GM23248 (cell line): ENCODE measurements at regions not wholly inside any gene's neighbourhood (a gene's known extent, or its start where the extent isn't known, plus 50 kb on each side); places are given as distances from the start of the nearest gene placed in this dataset.

Experiments used
- DNase-seq: peaks from one replicate; pipeline ENCODE4 v3.0.0-alpha.2; 2015
- H2AFZ ChIP-seq: fragments of 200-600 bp; sonication (generic); 2 replicates; pipeline ENCODE4 v1.6.1; 2016; ENCODE audit warnings: antibody characterized with exemption
- H3F3A ChIP-seq: fragments of 200-600 bp; sonication (generic); 2 replicates; pipeline ENCODE4 v1.6.1; 2016; ENCODE audit warnings: mild to moderate bottlenecking, antibody characterized with exemption, mixed run types; ENCODE audit not compliant: insufficient read depth
- H3K27ac ChIP-seq: fragments of 200-600 bp; sonication (generic); 2 replicates; pipeline ENCODE4 v1.5.1; 2016; ENCODE audit warnings: mild to moderate bottlenecking
- H3K27me3 ChIP-seq: fragments of 200-600 bp; sonication (generic); replicated peaks from 2 replicates; pipeline ENCODE4 v1.6.1; 2016; ENCODE audit warnings: mild to moderate bottlenecking; ENCODE audit not compliant: insufficient read depth
- H3K36me3 ChIP-seq: fragments of 200-600 bp; sonication (generic); 2 replicates; pipeline ENCODE4 v1.6.1; 2016; ENCODE audit warnings: low read depth, mild to moderate bottlenecking
- H3K4me1 ChIP-seq: fragments of 200-600 bp; sonication (generic); 2 replicates; pipeline ENCODE4 v1.6.1; 2016; ENCODE audit warnings: mild to moderate bottlenecking; ENCODE audit not compliant: insufficient read depth
- H3K4me2 ChIP-seq: fragments of 200-600 bp; sonication (generic); one replicate; pipeline ENCODE4 v1.6.1; 2016; ENCODE audit warnings: mild to moderate bottlenecking; ENCODE audit not compliant: unreplicated experiment
- H3K4me3 ChIP-seq: fragments of 200-600 bp; sonication (generic); 2 replicates; pipeline ENCODE4 v1.5.1; 2016; ENCODE audit warnings: mild to moderate bottlenecking
- H3K79me2 ChIP-seq: fragments of 200-600 bp; sonication (generic); 2 replicates; pipeline ENCODE4 v1.6.1; 2016; ENCODE audit warnings: mild to moderate bottlenecking; ENCODE audit not compliant: insufficient read depth
- H3K9ac ChIP-seq: fragments of 200-600 bp; sonication (generic); 2 replicates; pipeline ENCODE4 v1.6.1; 2016; ENCODE audit warnings: mild to moderate bottlenecking
- H3K9me2 ChIP-seq: fragments of 200-600 bp; sonication (generic); 2 replicates; pipeline ENCODE4 v1.6.1; 2016; ENCODE audit warnings: mixed run types, mild to moderate bottlenecking, moderate library complexity; ENCODE audit not compliant: insufficient read depth
- H3K9me3 ChIP-seq: fragments of 200-600 bp; sonication (generic); one replicate; pipeline ENCODE4 v1.6.1; 2017; ENCODE audit warnings: low read depth
- H4K20me1 ChIP-seq: fragments of 200-600 bp; sonication (generic); 2 replicates; pipeline ENCODE4 v1.6.0; 2016; ENCODE audit not compliant: insufficient read depth
- EZH2 ChIP-seq: fragments of 200-600 bp; sonication (generic); IDR thresholded peaks from 2 replicates; pipeline ENCODE4 v1.6.1; 2018; ENCODE audit warnings: antibody characterized with exemption, mild to moderate bottlenecking; ENCODE audit not compliant: insufficient read depth, poor library complexity, severe bottlenecking
- EZH2phosphoT487 ChIP-seq: fragments of 200-600 bp; sonication (generic); IDR thresholded peaks from 2 replicates; pipeline ENCODE4 v1.6.1; 2018; ENCODE audit warnings: antibody characterized with exemption, moderate library complexity, mild to moderate bottlenecking, low read depth; ENCODE audit not compliant: insufficient read depth
- WGBS, 2 experiments: methylation state at CpG; one replicate each; pipeline ENCODE4 v1.1.6; 2015 to 2017; ENCODE audit warnings: low lambda C conversion rate in 2 of 2, low coverage in 1 of 2; ENCODE audit errors: missing lambda C conversion rate in 2 of 2; 5-methylcytosine and 5-hydroxymethylcytosine counted together
- in situ Hi-C: fragments of 300-500 bp; cut with MboI; formaldehyde crosslinking; loops from 2 replicates; pipeline ENCODE4 v1.15.0; 2020

GRCh38 chr12:14262771-14263511, 102.5 kb upstream of the ATF7IP start:
- Histone ChIP-seq H3K9me2 (no peaks in the 10 kb centered on the region), H3K9ac (no peak overlapping the region), H3K4me3 (no peak overlapping the region), H3K27ac (no peak overlapping the region), H4K20me1 (no peaks in the 10 kb centered on the region), H3K9me3 (no peaks in the 10 kb centered on the region), H3K4me2 (no peak overlapping the region), H3K27me3 (no peaks in the 10 kb centered on the region), H3K36me3 (no peaks in the 10 kb centered on the region), H3K79me2 (no peaks in the 10 kb centered on the region), H2AFZ (no peak overlapping the region), H3F3A (peaks cover 32% of the 10 kb centered on the region), H3K4me1 (peaks cover 25% of the 10 kb centered on the region)
- TF ChIP-seq EZH2 (no peak), EZH2phosphoT487 (no peak)
- DNase-seq: no peak
- 88 to 90% methylated on average over 7 of the region's 7 CpGs for WGBS, 2 experiments
- in situ Hi-C loops: no loop called here

GRCh38 chr12:14263742-14264141, 101.7 kb upstream of the ATF7IP start:
- no peaks in the 10 kb centered on the region for H4K20me1 ChIP-seq
- peaks cover 24% of the 10 kb centered on the region for H3F3A ChIP-seq
- WGBS, 2 experiments: 73 to 77% methylated on average over 3 of the region's 3 CpGs
- H3K27ac ChIP-seq: no peak overlapping the region
- TF ChIP-seq EZH2phosphoT487 (no peak), EZH2 (no peak)
- no peak overlapping the region for H3K9ac ChIP-seq
- no peak overlapping the region for H3K4me2 ChIP-seq
- no peaks in the 10 kb centered on the region for H3K27me3 ChIP-seq
- no peak overlapping the region for H3K4me3 ChIP-seq
- no peaks in the 10 kb centered on the region for H3K79me2 ChIP-seq
- peaks cover 17% of the 10 kb centered on the region for H3K4me1 ChIP-seq
- no peaks in the 10 kb centered on the region for H3K36me3 ChIP-seq
- H3K9me3 ChIP-seq: no peaks in the 10 kb centered on the region
- no peaks in the 10 kb centered on the region for H3K9me2 ChIP-seq
- in situ Hi-C loops: no loop called here
- DNase-seq: no peak
- no peak overlapping the region for H2AFZ ChIP-seq

DNA sequence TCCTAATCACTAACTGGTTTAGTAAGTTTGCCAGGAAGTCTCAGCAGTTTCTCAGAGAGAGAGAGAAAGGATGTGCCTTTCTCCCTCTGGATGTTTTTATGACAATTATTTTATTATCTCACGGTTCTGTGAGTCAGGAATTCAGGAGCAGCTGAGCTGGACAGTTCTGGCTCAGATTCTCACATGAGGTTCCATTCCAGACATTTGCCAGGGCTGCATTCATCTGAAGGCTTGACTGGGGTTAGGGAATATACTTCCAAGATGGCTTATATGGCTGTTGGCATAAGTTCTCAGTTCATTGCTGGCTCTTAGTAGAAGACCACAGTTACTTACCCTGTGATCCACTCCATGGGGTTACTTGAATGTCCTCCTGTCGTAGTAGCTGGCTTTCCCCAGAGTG, 101.2 kb upstream of the ATF7IP start:
- Histone ChIP-seq H3K4me3 (no peak overlapping the region), H3K4me2 (no peak overlapping the region), H3K9ac (no peak overlapping the region), H3K36me3 (no peaks in the 10 kb centered on the region), H3K27me3 (no peaks in the 10 kb centered on the region), H3K4me1 (peaks cover 14% of the 10 kb centered on the region), H3K27ac (no peak overlapping the region), H3K79me2 (no peaks in the 10 kb centered on the region), H2AFZ (no peak overlapping the region), H3K9me3 (no peaks in the 10 kb centered on the region), H4K20me1 (no peaks in the 10 kb centered on the region), H3K9me2 (no peaks in the 10 kb centered on the region), H3F3A (peaks cover 19% of the 10 kb centered on the region)
- peak; percentile 36 for DNase-seq
- TF ChIP-seq EZH2phosphoT487: no peak
- TF ChIP-seq EZH2: no peak
- 85 to 88% methylated on average over 2 of the region's 2 CpGs for WGBS, 2 experiments
- in situ Hi-C loops: no loop called here

DNA sequence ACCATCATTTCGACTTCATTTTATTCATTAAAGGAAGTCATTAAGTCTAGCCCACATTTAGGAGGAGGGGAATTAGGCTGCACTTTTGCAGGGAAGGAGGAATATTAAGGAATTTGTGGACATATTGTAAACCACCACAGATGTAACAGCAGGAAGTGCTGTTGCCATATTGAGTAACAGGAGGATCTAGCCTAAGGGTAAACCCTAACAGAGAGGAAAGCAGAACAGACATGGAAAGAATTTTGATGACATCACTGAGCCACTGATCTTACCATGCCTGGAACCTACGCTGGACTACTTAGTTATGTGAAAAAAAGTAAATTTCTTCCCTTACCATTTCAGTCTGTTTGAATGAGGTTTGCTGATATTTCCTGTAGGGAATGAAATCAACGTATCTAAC, 100.7 kb upstream of the ATF7IP start:
- Histone ChIP-seq H2AFZ (no peak overlapping the region), H3K27me3 (no peaks in the 10 kb centered on the region), H3K4me3 (no peak overlapping the region), H3K9me3 (no peaks in the 10 kb centered on the region), H3K9ac (no peak overlapping the region), H3K27ac (no peak overlapping the region), H4K20me1 (no peaks in the 10 kb centered on the region), H3K79me2 (no peaks in the 10 kb centered on the region), H3K9me2 (no peaks in the 10 kb centered on the region), H3K4me1 (peaks cover 14% of the 10 kb centered on the region), H3K36me3 (no peaks in the 10 kb centered on the region), H3F3A (peaks cover 15% of the 10 kb centered on the region), H3K4me2 (no peak overlapping the region)
- TF ChIP-seq EZH2: no peak
- no peak for TF ChIP-seq EZH2phosphoT487
- peak; percentile 19 for DNase-seq
- 42 to 50% methylated on average over 3 of the region's 3 CpGs for WGBS, 2 experiments
- in situ Hi-C loops: no loop called here
